Chondrocyte (in vitro differentiated cells): ENCODE measurements at regions not wholly inside any gene's neighbourhood (a gene's known extent, or its start where the extent isn't known, plus 50 kb on each side); places are given as distances from the start of the nearest gene placed in this dataset.

ENCODE experiments used
- DNase-seq: peaks from one replicate; pipeline ENCODE4 v3.0.0; 2021; ENCODE audit warnings: mixed read lengths, low spot score
- H3K27ac Mint-ChIP-seq: one replicate; pipeline ENCODE4 v1.8.0; 2021; ENCODE audit warnings: mild to moderate bottlenecking, moderate library complexity, mixed read lengths; ENCODE audit not compliant: unreplicated experiment
- H3K27me3 Mint-ChIP-seq: 2 replicates; pipeline ENCODE4 v1.8.0; 2021; ENCODE audit warnings: low read depth, mixed read lengths
- H3K36me3 Mint-ChIP-seq: 2 replicates; pipeline ENCODE4 v1.8.0; 2021; ENCODE audit warnings: low read depth, mixed read lengths
- H3K4me1 Mint-ChIP-seq: 2 replicates; pipeline ENCODE4 v1.8.0; 2021; ENCODE audit warnings: low read depth, mild to moderate bottlenecking, mixed read lengths
- H3K4me3 Mint-ChIP-seq: one replicate; pipeline ENCODE4 v1.8.0; 2021; ENCODE audit warnings: mild to moderate bottlenecking, moderate library complexity, mixed read lengths; ENCODE audit not compliant: unreplicated experiment
- H3K9me3 Mint-ChIP-seq: 2 replicates; pipeline ENCODE4 v1.8.0; 2021; ENCODE audit warnings: low read depth, mixed read lengths
- CTCF ChIP-seq: fragments of 200-600 bp; sonication (generic); IDR thresholded peaks from 2 replicates; pipeline ENCODE4 v1.5.0; 2021; ENCODE audit warnings: antibody characterized with exemption, mild to moderate bottlenecking, moderate library complexity

GRCh38 chr14:84519836-84520235 is 1010.1 kb upstream of the FLRT2 start:
- DNase-seq = no peak
- Mint-ChIP-seq H3K36me3 (no peaks in the 10 kb centered on the region), H3K27ac (no peak overlapping the region), H3K27me3 (no peaks in the 10 kb centered on the region), H3K4me1 (peaks cover 24% of the 10 kb centered on the region), H3K4me3 (no peak overlapping the region), H3K9me3 (peaks cover 9% of the 10 kb centered on the region)
- TF ChIP-seq CTCF = no peak

- H3K9me3 Mint-ChIP-seq = no peaks in the 10 kb centered on the region
- H3K27ac Mint-ChIP-seq = no peak overlapping the region
- no peak overlapping the region for H3K4me3 Mint-ChIP-seq
- no peak for DNase-seq
- H3K27me3 Mint-ChIP-seq = no peaks in the 10 kb centered on the region
- no peaks in the 10 kb centered on the region for H3K36me3 Mint-ChIP-seq
- peaks cover 24% of the 10 kb centered on the region for H3K4me1 Mint-ChIP-seq
- no peak for TF ChIP-seq CTCF
Measured at GRCh38 chr14:84520711-84521338, 1009.1 kb upstream of the FLRT2 start.

- H3K4me1 Mint-ChIP-seq = peaks cover 19% of the 10 kb centered on the region
- TF ChIP-seq CTCF = no peak
- H3K9me3 Mint-ChIP-seq = no peaks in the 10 kb centered on the region
- H3K27ac Mint-ChIP-seq = no peak overlapping the region
- H3K36me3 Mint-ChIP-seq = no peaks in the 10 kb centered on the region
- H3K27me3 Mint-ChIP-seq = no peaks in the 10 kb centered on the region
- no peak for DNase-seq
- no peak overlapping the region for H3K4me3 Mint-ChIP-seq
Measured at GRCh38 chr14:84523746-84524145, 1006.2 kb upstream of the FLRT2 start.

GRCh38 chr14:84527706-84528105 is 1002.2 kb upstream of the FLRT2 start:
- Mint-ChIP-seq H3K36me3 (no peaks in the 10 kb centered on the region), H3K27ac (no peak overlapping the region), H3K4me3 (no peak overlapping the region), H3K4me1 (no peaks in the 10 kb centered on the region), H3K27me3 (no peaks in the 10 kb centered on the region), H3K9me3 (no peaks in the 10 kb centered on the region)
- no peak for DNase-seq
- TF ChIP-seq CTCF = no peak

GRCh38 chr14:84532016-84532415 is 997.9 kb upstream of the FLRT2 start:
- no peak overlapping the region for H3K27ac Mint-ChIP-seq

More at GRCh38 chr14:84532016-84532415, 997.9 kb upstream of the FLRT2 start:
- no peak for TF ChIP-seq CTCF
- DNase-seq = no peak
- no peaks in the 10 kb centered on the region for H3K9me3 Mint-ChIP-seq
- no peak overlapping the region for H3K4me3 Mint-ChIP-seq
- H3K36me3 Mint-ChIP-seq = no peaks in the 10 kb centered on the region
- peaks cover 3% of the 10 kb centered on the region for H3K4me1 Mint-ChIP-seq
- no peaks in the 10 kb centered on the region for H3K27me3 Mint-ChIP-seq
